Natural killer cell (primary cell): ENCODE measurements at regions not wholly inside any gene's neighbourhood (a gene's known extent, or its start where the extent isn't known, plus 50 kb on each side); places are given as distances from the start of the nearest gene placed in this dataset.

Experiments
- ATAC-seq, 3 donors: fragments of 150-1000 bp in 2 of 3; fragments of 200-7000 bp in 1 of 3; cut with Tn5 transposase; 1 replicate in 1 of 3; 2 replicates in 2 of 3; pipeline ENCODE4 v1.10.0; 2021; ENCODE audit warnings: mild to moderate bottlenecking in 2 of 3, moderate library complexity in 2 of 3
- DNase-seq, 2 donors: peaks; one replicate each; pipeline versions ENCODE4 v3.0.0 to v3.0.0-alpha.2; 2013 to 2021; ENCODE audit warnings: mixed read lengths in 1 of 2
- H3K27ac ChIP-seq: one replicate; pipeline ENCODE4 v1.5.1; 2013; ENCODE audit warnings: mild to moderate bottlenecking, low read length
- H3K27me3 ChIP-seq: one replicate; pipeline ENCODE4 v1.6.1; 2013; ENCODE audit warnings: low read length; ENCODE audit not compliant: control insufficient read depth, insufficient read depth
- H3K36me3 ChIP-seq: one replicate; pipeline ENCODE4 v1.6.1; 2013; ENCODE audit warnings: low read length; ENCODE audit not compliant: control insufficient read depth, insufficient read depth
- H3K4me1 ChIP-seq: one replicate; pipeline ENCODE4 v1.6.1; 2013; ENCODE audit warnings: low read length; ENCODE audit not compliant: control insufficient read depth, insufficient read depth
- H3K4me3 ChIP-seq: one replicate; pipeline ENCODE4 v1.5.1; 2013; ENCODE audit warnings: low read length
- H3K9me3 ChIP-seq: one replicate; pipeline ENCODE4 v1.6.1; 2013; ENCODE audit warnings: low read length; ENCODE audit not compliant: control insufficient read depth, insufficient read depth
- H3K27ac Mint-ChIP-seq, 2 donors: one replicate each; pipeline ENCODE4 v1.8.0; 2022; ENCODE audit warnings: mild to moderate bottlenecking in 2 of 2, mixed read lengths in 2 of 2, moderate library complexity in 1 of 2
- H3K27me3 Mint-ChIP-seq, 2 donors: one replicate each; pipeline ENCODE4 v1.8.0; 2022; ENCODE audit warnings: low read depth in 2 of 2, mixed read lengths in 2 of 2
- H3K36me3 Mint-ChIP-seq: one replicate; pipeline ENCODE4 v1.8.0; 2022; ENCODE audit warnings: mixed read lengths
- H3K4me1 Mint-ChIP-seq, 2 donors: one replicate each; pipeline ENCODE4 v1.8.0; 2022; ENCODE audit warnings: mixed read lengths in 2 of 2
- H3K4me3 Mint-ChIP-seq: one replicate; pipeline ENCODE4 v1.8.0; 2022; ENCODE audit warnings: mild to moderate bottlenecking, moderate library complexity, mixed read lengths
- H3K9me3 Mint-ChIP-seq, 2 donors: one replicate each; pipeline ENCODE4 v1.8.0; 2022; ENCODE audit warnings: mixed read lengths in 2 of 2
- WGBS: methylation state at CpG from one replicate; pipeline ENCODE4 v1.1.7; 2013; ENCODE audit warnings: missing lambda C conversion rate; ENCODE audit not compliant: insufficient coverage; 5-methylcytosine and 5-hydroxymethylcytosine counted together
- intact Hi-C: fragments of 100-400 bp; cut with micrococcal nuclease; formaldehyde crosslinking; loops from one replicate; pipeline ENCODE4 v1.14.2; 2022
- TF ChIP-seq, protein P1 (sequence below): fragments of 200-600 bp; IDR thresholded peaks from one replicate; pipeline ENCODE4 v1.8.0; 2022; ENCODE audit warnings: antibody characterized with exemption

DNA sequence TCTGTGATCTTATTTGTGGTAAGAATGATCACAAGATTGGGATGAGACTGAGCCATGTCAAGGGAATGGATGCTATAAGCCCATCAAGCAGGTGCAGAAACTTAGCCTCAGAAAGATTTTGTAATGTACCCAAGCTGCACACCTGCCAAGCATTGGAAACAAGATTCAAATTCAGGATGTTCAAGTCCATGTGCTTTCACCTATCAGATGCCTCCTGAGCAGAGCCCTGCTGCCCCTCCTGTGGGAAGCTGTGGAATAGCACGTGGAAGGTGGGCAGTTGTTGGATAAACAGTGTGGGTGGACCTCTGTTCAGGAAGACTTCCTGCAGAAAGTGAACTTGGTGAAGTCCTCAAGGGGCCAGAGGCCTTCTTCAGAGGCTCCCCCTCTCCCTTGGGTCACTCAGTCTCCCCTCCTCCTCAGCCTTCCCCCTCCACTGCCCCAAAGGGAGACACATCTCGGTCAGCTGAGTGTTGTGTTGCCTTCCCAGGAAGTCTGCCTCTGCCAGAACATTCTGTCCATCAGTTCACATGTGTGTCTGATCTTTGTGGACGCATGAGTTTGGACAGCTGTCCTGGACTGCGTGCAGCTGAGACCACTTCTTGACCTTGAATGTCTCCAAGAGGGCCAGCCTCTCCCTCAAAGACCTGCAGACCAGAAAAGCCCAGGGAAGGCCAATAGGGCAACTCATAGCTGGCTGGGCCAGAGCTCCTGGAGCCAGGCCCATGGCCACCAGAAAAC lies 186.1 kb downstream of the INHBB start:
- no peak for ATAC-seq
- 77% methylated on average over 4 of the region's 4 CpGs for WGBS
- Histone ChIP-seq H3K27me3 (no peaks in the 10 kb centered on the region), H3K4me3 (no peak overlapping the region), H3K9me3 (no peaks in the 10 kb centered on the region), H3K36me3 (no peaks in the 10 kb centered on the region), H3K4me1 (no peaks in the 10 kb centered on the region), H3K27ac (no peak overlapping the region)
- H3K4me1 Mint-ChIP-seq, result no peaks in the 10 kb centered on the region
- peaks cover 0 to 8% of the 10 kb centered on the region in 2 donors for H3K27me3 Mint-ChIP-seq
- intact Hi-C loops, result no loop called here
- DNase-seq, result no peak
- TF ChIP-seq, protein P1, sequence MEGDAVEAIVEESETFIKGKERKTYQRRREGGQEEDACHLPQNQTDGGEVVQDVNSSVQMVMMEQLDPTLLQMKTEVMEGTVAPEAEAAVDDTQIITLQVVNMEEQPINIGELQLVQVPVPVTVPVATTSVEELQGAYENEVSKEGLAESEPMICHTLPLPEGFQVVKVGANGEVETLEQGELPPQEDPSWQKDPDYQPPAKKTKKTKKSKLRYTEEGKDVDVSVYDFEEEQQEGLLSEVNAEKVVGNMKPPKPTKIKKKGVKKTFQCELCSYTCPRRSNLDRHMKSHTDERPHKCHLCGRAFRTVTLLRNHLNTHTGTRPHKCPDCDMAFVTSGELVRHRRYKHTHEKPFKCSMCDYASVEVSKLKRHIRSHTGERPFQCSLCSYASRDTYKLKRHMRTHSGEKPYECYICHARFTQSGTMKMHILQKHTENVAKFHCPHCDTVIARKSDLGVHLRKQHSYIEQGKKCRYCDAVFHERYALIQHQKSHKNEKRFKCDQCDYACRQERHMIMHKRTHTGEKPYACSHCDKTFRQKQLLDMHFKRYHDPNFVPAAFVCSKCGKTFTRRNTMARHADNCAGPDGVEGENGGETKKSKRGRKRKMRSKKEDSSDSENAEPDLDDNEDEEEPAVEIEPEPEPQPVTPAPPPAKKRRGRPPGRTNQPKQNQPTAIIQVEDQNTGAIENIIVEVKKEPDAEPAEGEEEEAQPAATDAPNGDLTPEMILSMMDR, result no peak
- H3K4me3 Mint-ChIP-seq, result no peak overlapping the region
- H3K36me3 Mint-ChIP-seq, result no peaks in the 10 kb centered on the region
- H3K27ac Mint-ChIP-seq, result no peak overlapping the region
- H3K9me3 Mint-ChIP-seq, result no peaks in the 10 kb centered on the region

DNA sequence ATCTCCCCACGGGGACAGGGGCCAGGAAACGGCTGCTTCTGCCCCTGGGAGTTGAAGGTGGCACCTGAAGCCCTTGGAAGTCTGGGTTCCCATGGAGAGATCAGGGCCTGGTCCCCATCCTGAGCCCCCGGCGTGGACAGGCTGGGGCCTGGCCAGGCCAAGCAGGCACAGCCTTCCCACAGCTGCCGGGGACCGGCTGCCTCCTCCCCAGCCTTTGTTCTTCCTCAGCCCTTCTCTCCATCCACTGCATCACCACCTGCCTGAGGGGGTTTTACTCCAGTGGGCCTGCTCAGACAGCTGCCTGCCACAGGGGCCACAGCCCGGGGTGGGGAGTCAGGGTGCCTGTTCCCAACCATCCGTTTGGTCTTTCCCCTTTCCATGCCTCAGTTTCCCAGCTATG lies 187.7 kb downstream of the INHBB start:
- H3K27me3 ChIP-seq, result no peaks in the 10 kb centered on the region
- intact Hi-C loops, result no loop called here
- ATAC-seq (no peak), DNase-seq (no peak)
- no peak overlapping the region for H3K4me3 Mint-ChIP-seq
- no peaks in the 10 kb centered on the region for H3K9me3 ChIP-seq
- no peaks in the 10 kb centered on the region for H3K4me1 Mint-ChIP-seq
- no peak overlapping the region for H3K27ac Mint-ChIP-seq
- no peaks in the 10 kb centered on the region for H3K27me3 Mint-ChIP-seq
- H3K36me3 ChIP-seq, result no peaks in the 10 kb centered on the region
- no peaks in the 10 kb centered on the region for H3K9me3 Mint-ChIP-seq
- no peak overlapping the region for H3K27ac ChIP-seq
- H3K4me1 ChIP-seq, result no peaks in the 10 kb centered on the region
- WGBS, result 85% methylated on average over 8 of the region's 8 CpGs
- H3K4me3 ChIP-seq, result no peak overlapping the region
- no peaks in the 10 kb centered on the region for H3K36me3 Mint-ChIP-seq
- TF ChIP-seq, protein P1, result no peak

DNA sequence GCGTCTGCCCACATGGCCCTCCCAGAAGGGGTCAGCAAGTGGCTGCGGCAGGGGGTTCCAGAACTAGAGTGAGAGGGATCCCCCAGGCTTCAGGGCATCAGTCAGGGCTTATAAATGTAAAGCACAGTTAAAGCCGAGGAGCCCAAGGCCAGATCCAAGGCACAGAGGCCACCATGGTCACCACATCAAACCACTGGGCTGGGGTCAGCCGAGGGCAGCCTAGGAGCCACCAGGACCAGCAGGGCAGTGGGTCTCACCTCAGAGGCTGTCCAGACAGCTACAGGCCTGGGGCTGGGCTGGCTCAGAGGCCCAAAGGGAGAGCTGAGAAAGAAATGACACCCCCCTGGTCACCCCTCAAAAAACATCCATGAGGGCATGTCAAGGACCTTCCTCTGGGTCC lies 188.5 kb downstream of the INHBB start:
- intact Hi-C loops, result no loop called here
- Mint-ChIP-seq H3K27me3 (no peaks in the 10 kb centered on the region), H3K27ac (no peak overlapping the region), H3K9me3 (no peaks in the 10 kb centered on the region), H3K4me1 (no peaks in the 10 kb centered on the region), H3K4me3 (no peak overlapping the region), H3K36me3 (no peaks in the 10 kb centered on the region)
- Histone ChIP-seq H3K27ac (no peak overlapping the region), H3K9me3 (no peaks in the 10 kb centered on the region), H3K36me3 (no peaks in the 10 kb centered on the region), H3K4me1 (no peaks in the 10 kb centered on the region), H3K27me3 (no peaks in the 10 kb centered on the region), H3K4me3 (no peak overlapping the region)
- TF ChIP-seq, protein P1, result no peak
- WGBS, result 82% methylated on average over 4 of the region's 4 CpGs
- no peak for DNase-seq
- ATAC-seq, result no peak

DNA sequence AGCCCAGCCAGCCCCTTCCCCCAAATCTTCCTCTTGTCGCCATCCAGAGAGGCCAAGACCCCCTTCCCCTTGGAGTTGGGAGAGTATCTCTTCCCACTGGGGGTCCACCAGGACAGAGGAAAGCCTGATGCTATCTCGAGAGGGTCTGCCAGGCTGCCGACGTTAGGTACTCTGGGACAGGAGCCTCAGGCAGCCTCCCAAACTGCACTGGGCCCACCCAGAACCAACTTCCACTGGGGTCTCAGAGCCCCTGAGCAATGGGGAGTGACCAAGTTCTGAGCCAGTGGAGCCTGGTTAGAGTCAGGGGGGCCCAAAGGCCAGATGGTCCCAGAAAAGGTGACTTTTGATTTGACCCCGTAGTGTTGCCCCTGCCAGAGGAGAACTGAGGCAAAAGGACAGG lies 189.1 kb downstream of the INHBB start:
- H3K36me3 Mint-ChIP-seq, result no peaks in the 10 kb centered on the region
- Histone ChIP-seq H3K36me3 (no peaks in the 10 kb centered on the region), H3K4me3 (no peak overlapping the region), H3K4me1 (no peaks in the 10 kb centered on the region), H3K27ac (no peak overlapping the region), H3K27me3 (no peaks in the 10 kb centered on the region), H3K9me3 (no peaks in the 10 kb centered on the region)
- H3K4me3 Mint-ChIP-seq, result no peak overlapping the region
- 87% methylated on average over 5 of the region's 5 CpGs for WGBS
- DNase-seq (no peak), ATAC-seq (no peak)
- H3K27ac Mint-ChIP-seq, result no peak overlapping the region
- intact Hi-C loops, result no loop called here
- TF ChIP-seq, protein P1, result no peak
- no peaks in the 10 kb centered on the region for H3K27me3 Mint-ChIP-seq
- H3K9me3 Mint-ChIP-seq, result no peaks in the 10 kb centered on the region
- no peaks in the 10 kb centered on the region for H3K4me1 Mint-ChIP-seq
